Duodenal mucosa (tissue), 2 donors: ENCODE measurements at regions not wholly inside any gene's neighbourhood (a gene's known extent, or its start where the extent isn't known, plus 50 kb on each side); places are given as distances from the start of the nearest gene placed in this dataset.

ENCODE experiments used
- H3K27ac ChIP-seq: one replicate; pipeline ENCODE4 v1.7.0; 2013; ENCODE audit warnings: low read depth, low read length
- H3K27me3 ChIP-seq, 2 donors: one replicate each; pipeline ENCODE4 v1.7.0; 2013; ENCODE audit warnings: low read length in 2 of 2, control low read depth in 1 of 2; ENCODE audit not compliant: insufficient read depth in 2 of 2, control insufficient read depth in 1 of 2
- H3K36me3 ChIP-seq, 2 donors: one replicate each; pipeline ENCODE4 v1.7.0; 2013; ENCODE audit warnings: low read length in 2 of 2, control low read depth in 1 of 2; ENCODE audit not compliant: insufficient read depth in 2 of 2, control insufficient read depth in 1 of 2
- H3K4me1 ChIP-seq, 2 donors: one replicate each; pipeline ENCODE4 v1.7.0; 2013; ENCODE audit warnings: low read length in 2 of 2, control low read depth in 1 of 2; ENCODE audit not compliant: insufficient read depth in 2 of 2, control insufficient read depth in 1 of 2
- H3K4me3 ChIP-seq, 2 donors: one replicate each; pipeline ENCODE4 v1.7.0; 2013; ENCODE audit warnings: low read length in 2 of 2, low read depth in 1 of 2
- H3K9ac ChIP-seq, 2 donors: one replicate each; pipeline ENCODE4 v1.7.0; 2013; ENCODE audit warnings: low read length in 2 of 2, low read depth in 1 of 2
- H3K9me3 ChIP-seq, 2 donors: one replicate each; pipeline ENCODE4 v1.7.0; 2013; ENCODE audit warnings: low read length in 2 of 2, control low read depth in 1 of 2; ENCODE audit not compliant: control insufficient read depth in 1 of 2

- Histone ChIP-seq H3K27me3 (no peaks in the 10 kb centered on the region), H3K36me3 (no peaks in the 10 kb centered on the region), H3K27ac (no peak overlapping the region), H3K4me1 (no peaks in the 10 kb centered on the region), H3K9me3 (peaks cover 0 to 4% of the 10 kb centered on the region in 2 donors), H3K9ac (no peak overlapping the region), H3K4me3 (no peak overlapping the region)
Observed at GRCh38 chr6:145380186-145380585, 355.1 kb downstream of the EPM2A start.

GRCh38 chr6:145381941-145382340 lies 353.4 kb downstream of the EPM2A start:
- Histone ChIP-seq H3K4me1 (no peaks in the 10 kb centered on the region), H3K27me3 (no peaks in the 10 kb centered on the region), H3K9ac (no peak overlapping the region), H3K27ac (no peak overlapping the region), H3K36me3 (no peaks in the 10 kb centered on the region), H3K9me3 (peaks cover 0 to 4% of the 10 kb centered on the region in 2 donors), H3K4me3 (no peak overlapping the region)

- no peak overlapping the region for H3K27ac ChIP-seq
- H3K4me1 ChIP-seq: no peaks in the 10 kb centered on the region
- H3K9ac ChIP-seq: no peak overlapping the region
- H3K9me3 ChIP-seq: peaks cover 0 to under 1% of the 10 kb centered on the region in 2 donors
- H3K27me3 ChIP-seq: no peaks in the 10 kb centered on the region
- H3K4me3 ChIP-seq: no peak overlapping the region
- no peaks in the 10 kb centered on the region for H3K36me3 ChIP-seq
Observed at GRCh38 chr6:145383428-145383827, 351.9 kb downstream of the EPM2A start.

GRCh38 chr6:145384503-145384902 lies 350.8 kb downstream of the EPM2A start:
- Histone ChIP-seq H3K36me3 (no peaks in the 10 kb centered on the region), H3K9ac (no peak overlapping the region), H3K27ac (no peak overlapping the region), H3K27me3 (no peaks in the 10 kb centered on the region), H3K4me1 (no peaks in the 10 kb centered on the region), H3K4me3 (no peak overlapping the region), H3K9me3 (no peaks in the 10 kb centered on the region)

GRCh38 chr6:145396499-145396898 lies 338.8 kb downstream of the EPM2A start:
- Histone ChIP-seq H3K4me3 (no peak overlapping the region), H3K27ac (no peak overlapping the region), H3K9me3 (no peaks in the 10 kb centered on the region), H3K27me3 (no peaks in the 10 kb centered on the region), H3K9ac (no peak overlapping the region), H3K36me3 (no peaks in the 10 kb centered on the region), H3K4me1 (no peaks in the 10 kb centered on the region)

- H3K27me3 ChIP-seq: peaks cover 0 to 4% of the 10 kb centered on the region in 2 donors
- H3K4me1 ChIP-seq: no peaks in the 10 kb centered on the region
Observed at GRCh38 chr6:145400508-145400907, 334.8 kb downstream of the EPM2A start.

GRCh38 chr6:145405006-145405551 lies 330.2 kb downstream of the EPM2A start:
- H3K9me3 ChIP-seq: no peaks in the 10 kb centered on the region
- no peak overlapping the region for H3K27ac ChIP-seq
- H3K4me1 ChIP-seq: no peaks in the 10 kb centered on the region
- H3K4me3 ChIP-seq: no peak overlapping the region
- no peaks in the 10 kb centered on the region for H3K36me3 ChIP-seq
- H3K27me3 ChIP-seq: peaks cover 0 to 4% of the 10 kb centered on the region in 2 donors
- H3K9ac ChIP-seq: no peak overlapping the region

More at GRCh38 chr6:145400508-145400907, 334.8 kb downstream of the EPM2A start:
- H3K9ac ChIP-seq: no peak overlapping the region
- H3K27ac ChIP-seq: no peak overlapping the region
- H3K9me3 ChIP-seq: no peaks in the 10 kb centered on the region
- no peak overlapping the region for H3K4me3 ChIP-seq
- H3K36me3 ChIP-seq: no peaks in the 10 kb centered on the region

- Histone ChIP-seq H3K9ac (no peak overlapping the region), H3K4me3 (no peak overlapping the region), H3K27ac (no peak overlapping the region), H3K36me3 (no peaks in the 10 kb centered on the region), H3K4me1 (no peaks in the 10 kb centered on the region), H3K9me3 (no peaks in the 10 kb centered on the region), H3K27me3 (peaks cover 0 to 4% of the 10 kb centered on the region in 2 donors)
Observed at GRCh38 chr6:145406783-145407182, 328.5 kb downstream of the EPM2A start.

GRCh38 chr6:145415616-145416015 lies 319.7 kb downstream of the EPM2A start:
- H3K9ac ChIP-seq: no peak overlapping the region
- no peaks in the 10 kb centered on the region for H3K9me3 ChIP-seq
- no peaks in the 10 kb centered on the region for H3K27me3 ChIP-seq
- H3K4me1 ChIP-seq: no peaks in the 10 kb centered on the region
- H3K4me3 ChIP-seq: no peak overlapping the region
- H3K27ac ChIP-seq: no peak overlapping the region
- H3K36me3 ChIP-seq: no peaks in the 10 kb centered on the region

- Histone ChIP-seq H3K4me3 (no peak overlapping the region), H3K9me3 (no peaks in the 10 kb centered on the region), H3K36me3 (no peaks in the 10 kb centered on the region), H3K4me1 (no peaks in the 10 kb centered on the region), H3K9ac (no peak overlapping the region), H3K27ac (no peak overlapping the region), H3K27me3 (no peaks in the 10 kb centered on the region)
Observed at GRCh38 chr6:145420599-145420998, 314.7 kb downstream of the EPM2A start.

GRCh38 chr6:145423936-145424335 lies 311.4 kb downstream of the EPM2A start:
- no peak overlapping the region for H3K27ac ChIP-seq
- no peak overlapping the region for H3K9ac ChIP-seq
- no peaks in the 10 kb centered on the region for H3K9me3 ChIP-seq
- H3K4me1 ChIP-seq: no peaks in the 10 kb centered on the region
- no peak overlapping the region for H3K4me3 ChIP-seq
- no peaks in the 10 kb centered on the region for H3K27me3 ChIP-seq
- H3K36me3 ChIP-seq: no peaks in the 10 kb centered on the region
